BLaER1 (cell line): ENCODE measurements at regions not wholly inside any gene's neighbourhood (a gene's known extent, or its start where the extent isn't known, plus 50 kb on each side); places are given as distances from the start of the nearest gene placed in this dataset.
"Not testable (repeated sequence)": the region's sequence is repeated elsewhere in the genome, so short reads cannot be mapped to it uniquely, and the experiment has no call there.

Experiments used
- H3K27ac ChIP-seq: shearing (Covaris generic); formaldehyde crosslinking; 2 replicates; pipeline ENCODE4 v1.8.1; 2022
- H3K27me3 ChIP-seq: shearing (Covaris generic); formaldehyde crosslinking; 2 replicates; pipeline ENCODE4 v1.8.1; 2022
- H3K36me3 ChIP-seq: shearing (Covaris generic); formaldehyde crosslinking; 2 replicates; pipeline ENCODE4 v1.8.1; 2022
- H3K4me1 ChIP-seq: shearing (Covaris generic); formaldehyde crosslinking; 2 replicates; pipeline ENCODE4 v1.8.1; 2022
- H3K4me2 ChIP-seq: shearing (Covaris generic); formaldehyde crosslinking; 2 replicates; pipeline ENCODE4 v1.8.1; 2022
- H3K4me3 ChIP-seq: shearing (Covaris generic); formaldehyde crosslinking; 2 replicates; pipeline ENCODE4 v1.8.1; 2022
- H3K9ac ChIP-seq: shearing (Covaris generic); formaldehyde crosslinking; 2 replicates; pipeline ENCODE4 v1.8.1; 2022
- H3K9me3 ChIP-seq: shearing (Covaris generic); formaldehyde crosslinking; 2 replicates; pipeline ENCODE4 v1.8.1; 2022
- H4K20me1 ChIP-seq: shearing (Covaris generic); formaldehyde crosslinking; 2 replicates; pipeline ENCODE4 v1.8.1; 2022
- Cebpa-rat ChIP-seq: shearing (Covaris generic); IDR thresholded peaks from 2 replicates; pipeline ENCODE4 v1.8.1; 2022

- no peaks in the 10 kb centered on the region for H3K36me3 ChIP-seq
- no peak overlapping the region for H3K4me2 ChIP-seq
- no peaks in the 10 kb centered on the region for H3K4me1 ChIP-seq
- no peaks in the 10 kb centered on the region for H3K9me3 ChIP-seq
- H3K27me3 ChIP-seq, result no peaks in the 10 kb centered on the region
- no peaks in the 10 kb centered on the region for H4K20me1 ChIP-seq
- no peak overlapping the region for H3K9ac ChIP-seq
- no peak overlapping the region for H3K4me3 ChIP-seq
- TF ChIP-seq Cebpa-rat, result no peak
- no peak overlapping the region for H3K27ac ChIP-seq
Observed at GRCh38 chr7:15068324-15068723, 165.8 kb upstream of the DGKB start.

- peak overlapping the region; percentile 28; the same call in 1 of the 2 replicates for H3K4me2 ChIP-seq
- no peak overlapping the region for H3K27ac ChIP-seq
- no peak overlapping the region for H3K4me3 ChIP-seq
- no peak overlapping the region for H3K9ac ChIP-seq
- no peaks in the 10 kb centered on the region for H3K9me3 ChIP-seq
- no peaks in the 10 kb centered on the region for H3K27me3 ChIP-seq
- H3K36me3 ChIP-seq, result no peaks in the 10 kb centered on the region
- no peak for TF ChIP-seq Cebpa-rat
- 0 out of 2 replicates have a peak, but pooled peaks cover 6% of the 10 kb centered on the region for H3K4me1 ChIP-seq
- H4K20me1 ChIP-seq, result no peaks in the 10 kb centered on the region
Observed at GRCh38 chr7:15057272-15057671, 154.7 kb upstream of the DGKB start.

- H3K4me2 ChIP-seq, H3K9me3 ChIP-seq, H3K4me3 ChIP-seq, H3K4me1 ChIP-seq, H3K36me3 ChIP-seq, H3K9ac ChIP-seq, H4K20me1 ChIP-seq, H3K27me3 ChIP-seq, H3K27ac ChIP-seq: not testable (repeated sequence)
Observed at GRCh38 chr7:15054304-15054703, 151.8 kb upstream of the DGKB start.

- no peak for TF ChIP-seq Cebpa-rat
- H3K27me3 ChIP-seq, result no peaks in the 10 kb centered on the region
- no peaks in the 10 kb centered on the region for H4K20me1 ChIP-seq
- H3K4me2 ChIP-seq, result no peak overlapping the region
- H3K9me3 ChIP-seq, result no peaks in the 10 kb centered on the region
- no peak overlapping the region for H3K9ac ChIP-seq
- no peaks in the 10 kb centered on the region for H3K36me3 ChIP-seq
- no peak overlapping the region for H3K4me3 ChIP-seq
- H3K4me1 ChIP-seq, result no peaks in the 10 kb centered on the region
- H3K27ac ChIP-seq, result no peak overlapping the region
Observed at GRCh38 chr7:15049157-15049556, 146.6 kb upstream of the DGKB start.

- Histone ChIP-seq H3K27ac (no peak overlapping the region), H3K4me2 (no peak overlapping the region), H3K36me3 (no peaks in the 10 kb centered on the region), H4K20me1 (no peaks in the 10 kb centered on the region), H3K9me3 (no peaks in the 10 kb centered on the region), H3K9ac (no peak overlapping the region), H3K4me1 (no peaks in the 10 kb centered on the region), H3K4me3 (no peak overlapping the region), H3K27me3 (no peaks in the 10 kb centered on the region)
- TF ChIP-seq Cebpa-rat, result no peak
Observed at GRCh38 chr7:15046861-15047260, 144.3 kb upstream of the DGKB start.

GRCh38 chr7:15043931-15044330 lies 141.4 kb upstream of the DGKB start:
- no peak for TF ChIP-seq Cebpa-rat
- Histone ChIP-seq H3K36me3 (no peaks in the 10 kb centered on the region), H3K9me3 (no peaks in the 10 kb centered on the region), H3K4me3 (no peak overlapping the region), H3K9ac (no peak overlapping the region), H3K27me3 (no peaks in the 10 kb centered on the region), H3K4me1 (no peaks in the 10 kb centered on the region), H3K27ac (no peak overlapping the region), H3K4me2 (no peak overlapping the region), H4K20me1 (no peaks in the 10 kb centered on the region)

- H3K4me1 ChIP-seq, result no peaks in the 10 kb centered on the region
- no peak overlapping the region for H3K4me2 ChIP-seq
- H4K20me1 ChIP-seq, result no peaks in the 10 kb centered on the region
- no peak overlapping the region for H3K9ac ChIP-seq
- H3K9me3 ChIP-seq, result no peaks in the 10 kb centered on the region
- H3K4me3 ChIP-seq, result no peak overlapping the region
- H3K27me3 ChIP-seq, result no peaks in the 10 kb centered on the region
- no peak for TF ChIP-seq Cebpa-rat
- H3K36me3 ChIP-seq, result no peaks in the 10 kb centered on the region
- no peak overlapping the region for H3K27ac ChIP-seq
Observed at GRCh38 chr7:15042285-15043065, 139.9 kb upstream of the DGKB start.

GRCh38 chr7:15041226-15041625 lies 138.7 kb upstream of the DGKB start:
- H3K27ac ChIP-seq, result no peak overlapping the region
- no peak overlapping the region for H3K9ac ChIP-seq
- H3K36me3 ChIP-seq, result no peaks in the 10 kb centered on the region
- TF ChIP-seq Cebpa-rat, result no peak
- H3K4me2 ChIP-seq, result no peak overlapping the region
- no peaks in the 10 kb centered on the region for H3K9me3 ChIP-seq
- H4K20me1 ChIP-seq, result no peaks in the 10 kb centered on the region
- no peaks in the 10 kb centered on the region for H3K27me3 ChIP-seq
- no peaks in the 10 kb centered on the region for H3K4me1 ChIP-seq
- H3K4me3 ChIP-seq, result no peak overlapping the region

GRCh38 chr7:15035814-15036213 lies 133.3 kb upstream of the DGKB start:
- no peak for TF ChIP-seq Cebpa-rat
- H3K27me3 ChIP-seq, result no peaks in the 10 kb centered on the region
- H3K4me3 ChIP-seq, result no peak overlapping the region
- H3K9me3 ChIP-seq, result no peaks in the 10 kb centered on the region
- no peak overlapping the region for H3K9ac ChIP-seq
- H4K20me1 ChIP-seq, result no peaks in the 10 kb centered on the region
- H3K4me2 ChIP-seq, result no peak overlapping the region
- H3K4me1 ChIP-seq, result no peaks in the 10 kb centered on the region
- no peaks in the 10 kb centered on the region for H3K36me3 ChIP-seq
- no peak overlapping the region for H3K27ac ChIP-seq

GRCh38 chr7:15033039-15033438 lies 130.5 kb upstream of the DGKB start:
- Histone ChIP-seq H3K4me2 (no peak overlapping the region), H3K9ac (no peak overlapping the region), H3K27ac (no peak overlapping the region), H3K4me3 (no peak overlapping the region), H3K27me3 (no peaks in the 10 kb centered on the region), H3K9me3 (no peaks in the 10 kb centered on the region), H4K20me1 (no peaks in the 10 kb centered on the region), H3K36me3 (no peaks in the 10 kb centered on the region), H3K4me1 (no peaks in the 10 kb centered on the region)
- TF ChIP-seq Cebpa-rat, result no peak

- no peak for TF ChIP-seq Cebpa-rat
- Histone ChIP-seq H3K9ac (no peak overlapping the region), H4K20me1 (no peaks in the 10 kb centered on the region), H3K27ac (no peak overlapping the region), H3K4me1 (no peaks in the 10 kb centered on the region), H3K27me3 (no peaks in the 10 kb centered on the region), H3K4me2 (no peak overlapping the region), H3K4me3 (no peak overlapping the region), H3K9me3 (no peaks in the 10 kb centered on the region), H3K36me3 (no peaks in the 10 kb centered on the region)
Observed at GRCh38 chr7:15018981-15019380, 116.4 kb upstream of the DGKB start.
